Vagina (tissue), 2 donors: ENCODE measurements at regions not wholly inside any gene's neighbourhood (a gene's known extent, or its start where the extent isn't known, plus 50 kb on each side); places are given as distances from the start of the nearest gene placed in this dataset.
"Not testable (repeated sequence)": the region's sequence is repeated elsewhere in the genome, so short reads cannot be mapped to it uniquely, and the experiment has no call there.

Experiments used
- DNase-seq, 2 donors: peaks; one replicate each; pipeline ENCODE4 v3.0.0-alpha.2; 2017; ENCODE audit errors: extremely low spot score in 2 of 2
- H3K27ac ChIP-seq: fragments of 200-600 bp; sonication (generic); one replicate; pipeline ENCODE4 v1.5.1; 2019
- H3K27me3 ChIP-seq: fragments of 200-600 bp; sonication (generic); one replicate; pipeline ENCODE4 v1.5.1; 2019
- H3K36me3 ChIP-seq, 2 donors: fragments of 200-600 bp; sonication (generic); one replicate each; pipeline ENCODE4 v1.5.1; 2017 to 2019
- H3K4me1 ChIP-seq: fragments of 200-600 bp; sonication (generic); one replicate; pipeline ENCODE4 v1.5.1; 2019
- H3K4me3 ChIP-seq, 2 donors: fragments of 200-600 bp; sonication (generic); 1 replicate in 1 of 2; 2 replicates in 1 of 2; pipeline ENCODE4 v1.5.1; 2016 to 2019
- H3K9me3 ChIP-seq: fragments of 200-600 bp; sonication (generic); one replicate; pipeline ENCODE4 v1.5.1; 2019
- POLR2A ChIP-seq, 2 donors: fragments of 450-650 bp; IDR thresholded peaks; one replicate each; pipeline ENCODE4 v1.6.1; 2017; ENCODE audit warnings: antibody characterized with exemption in 2 of 2, mild to moderate bottlenecking in 2 of 2, moderate library complexity in 2 of 2
- POLR2AphosphoS5 ChIP-seq, 2 donors: sonication (generic); formaldehyde crosslinking; IDR thresholded peaks; one replicate each; pipeline ENCODE4 v1.9.0; 2017; ENCODE audit warnings: antibody characterized with exemption in 2 of 2, mild to moderate bottlenecking in 2 of 2, low read depth in 1 of 2; ENCODE audit not compliant: insufficient read depth in 1 of 2
- intact Hi-C: fragments of 100-400 bp; cut with DNase I; formaldehyde crosslinking; loops from one replicate; pipeline ENCODE4 v1.15.1; 2023
- TF ChIP-seq, protein P1 (sequence below), 3 experiments: fragments of 450-650 bp in 2 of 3; fragments of 200-600 bp in 1 of 3; sonication (generic) in 1 of 3; IDR thresholded peaks; one replicate each; pipeline ENCODE4 v1.5.1; 2017 to 2019; ENCODE audit warnings: antibody characterized with exemption in 3 of 3, mild to moderate bottlenecking in 2 of 3, moderate library complexity in 2 of 3

DNA sequence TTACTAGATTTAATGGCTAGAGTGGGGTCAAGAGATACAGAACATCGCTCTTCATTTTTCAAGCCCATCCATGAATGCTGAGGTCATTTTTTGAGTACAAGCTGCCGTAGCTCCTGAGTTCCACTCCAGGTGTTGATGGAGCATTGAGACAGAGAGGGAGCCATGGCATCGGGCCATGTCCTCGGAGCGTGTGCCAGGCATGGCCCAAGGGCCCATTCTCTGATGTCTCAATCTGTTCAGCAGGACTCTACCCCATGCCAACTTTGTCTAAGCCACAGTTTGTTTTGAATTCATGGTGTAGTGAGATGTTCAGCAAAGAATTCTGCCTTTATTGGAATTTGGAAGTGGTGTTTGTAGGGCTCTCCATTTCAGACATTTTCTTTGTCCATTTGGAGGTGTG is 110.5 kb upstream of the ADAMTS9 start:
- Histone ChIP-seq H3K27me3 (no peaks in the 10 kb centered on the region), H3K4me3 (no peak overlapping the region), H3K9me3 (no peaks in the 10 kb centered on the region), H3K27ac (no peak overlapping the region), H3K36me3 (no peaks in the 10 kb centered on the region), H3K4me1 (no peaks in the 10 kb centered on the region)
- no peak for DNase-seq
- intact Hi-C loops: no loop called here
- no peak for TF ChIP-seq POLR2A (IDR thresholded peaks at IDR 0.05)
- TF ChIP-seq, protein P1, sequence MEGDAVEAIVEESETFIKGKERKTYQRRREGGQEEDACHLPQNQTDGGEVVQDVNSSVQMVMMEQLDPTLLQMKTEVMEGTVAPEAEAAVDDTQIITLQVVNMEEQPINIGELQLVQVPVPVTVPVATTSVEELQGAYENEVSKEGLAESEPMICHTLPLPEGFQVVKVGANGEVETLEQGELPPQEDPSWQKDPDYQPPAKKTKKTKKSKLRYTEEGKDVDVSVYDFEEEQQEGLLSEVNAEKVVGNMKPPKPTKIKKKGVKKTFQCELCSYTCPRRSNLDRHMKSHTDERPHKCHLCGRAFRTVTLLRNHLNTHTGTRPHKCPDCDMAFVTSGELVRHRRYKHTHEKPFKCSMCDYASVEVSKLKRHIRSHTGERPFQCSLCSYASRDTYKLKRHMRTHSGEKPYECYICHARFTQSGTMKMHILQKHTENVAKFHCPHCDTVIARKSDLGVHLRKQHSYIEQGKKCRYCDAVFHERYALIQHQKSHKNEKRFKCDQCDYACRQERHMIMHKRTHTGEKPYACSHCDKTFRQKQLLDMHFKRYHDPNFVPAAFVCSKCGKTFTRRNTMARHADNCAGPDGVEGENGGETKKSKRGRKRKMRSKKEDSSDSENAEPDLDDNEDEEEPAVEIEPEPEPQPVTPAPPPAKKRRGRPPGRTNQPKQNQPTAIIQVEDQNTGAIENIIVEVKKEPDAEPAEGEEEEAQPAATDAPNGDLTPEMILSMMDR (IDR thresholded peaks at IDR 0.05): no peak
- no peak for TF ChIP-seq POLR2AphosphoS5 (IDR thresholded peaks at IDR 0.05; ENCODE audit: insufficient read depth in 1 of 2, low read depth in 1 of 2)

DNA sequence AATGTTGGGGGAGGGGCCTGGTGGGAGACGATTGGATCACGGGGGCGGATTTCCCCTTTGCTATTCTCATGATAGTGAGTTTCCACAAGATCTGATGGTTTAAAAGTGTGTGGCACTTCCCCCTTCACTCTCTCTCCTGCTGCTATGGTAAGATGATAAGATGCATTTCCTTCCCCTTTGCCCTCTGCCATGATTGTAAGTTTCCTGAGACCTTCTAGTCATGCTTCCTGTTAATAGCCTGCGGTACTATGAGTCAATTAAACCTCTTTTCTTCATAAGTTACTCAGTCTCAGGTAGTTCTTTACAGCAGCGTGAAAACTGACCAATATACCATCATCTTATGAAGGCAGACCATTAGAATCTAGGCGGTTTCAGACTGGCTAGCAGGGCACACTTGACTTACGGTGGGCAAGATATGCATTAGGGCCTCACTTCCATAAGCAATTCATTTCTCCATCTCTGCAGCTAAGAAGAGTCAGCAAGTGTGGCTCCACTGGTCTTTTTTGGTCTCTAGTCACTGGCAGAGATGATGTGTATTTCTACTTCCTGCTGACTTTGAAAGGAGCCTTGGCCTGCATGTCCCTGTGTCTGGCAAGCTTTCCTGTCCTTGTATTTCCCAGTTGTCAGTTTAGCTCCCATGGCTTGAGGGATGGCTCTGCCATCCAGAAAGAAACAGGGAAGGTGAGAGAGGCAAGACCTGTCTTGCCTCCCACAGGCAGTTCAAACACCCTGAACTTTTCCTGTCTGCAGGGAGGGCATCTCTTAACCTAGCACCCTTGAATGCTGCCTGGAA is 109.0 kb upstream of the ADAMTS9 start:
- TF ChIP-seq, protein P1 (IDR thresholded peaks at IDR 0.05): no peak
- TF ChIP-seq POLR2A (IDR thresholded peaks at IDR 0.05) (no peak), POLR2AphosphoS5 (IDR thresholded peaks at IDR 0.05; ENCODE audit: insufficient read depth in 1 of 2, low read depth in 1 of 2) (no peak)
- Histone ChIP-seq H3K9me3 (no peaks in the 10 kb centered on the region), H3K4me1 (no peaks in the 10 kb centered on the region), H3K36me3 (no peaks in the 10 kb centered on the region), H3K4me3 (no peak overlapping the region), H3K27me3 (no peaks in the 10 kb centered on the region), H3K27ac (no peak overlapping the region)
- intact Hi-C loops: no loop called here
- no peak for DNase-seq

GRCh38 chr3:64792445-64792844 is 104.6 kb upstream of the ADAMTS9 start:
- no peaks in the 10 kb centered on the region for H3K36me3 ChIP-seq
- H3K27ac ChIP-seq: no peak overlapping the region
- TF ChIP-seq POLR2AphosphoS5 (IDR thresholded peaks at IDR 0.05; ENCODE audit: insufficient read depth in 1 of 2, low read depth in 1 of 2) (no peak), POLR2A (IDR thresholded peaks at IDR 0.05) (no peak)
- TF ChIP-seq, protein P1 (IDR thresholded peaks at IDR 0.05): no peak
- H3K27me3 ChIP-seq: no peaks in the 10 kb centered on the region
- intact Hi-C loops: no loop called here
- no peak for DNase-seq
- H3K9me3 ChIP-seq: no peaks in the 10 kb centered on the region
- no peak overlapping the region for H3K4me3 ChIP-seq
- no peaks in the 10 kb centered on the region for H3K4me1 ChIP-seq

DNA sequence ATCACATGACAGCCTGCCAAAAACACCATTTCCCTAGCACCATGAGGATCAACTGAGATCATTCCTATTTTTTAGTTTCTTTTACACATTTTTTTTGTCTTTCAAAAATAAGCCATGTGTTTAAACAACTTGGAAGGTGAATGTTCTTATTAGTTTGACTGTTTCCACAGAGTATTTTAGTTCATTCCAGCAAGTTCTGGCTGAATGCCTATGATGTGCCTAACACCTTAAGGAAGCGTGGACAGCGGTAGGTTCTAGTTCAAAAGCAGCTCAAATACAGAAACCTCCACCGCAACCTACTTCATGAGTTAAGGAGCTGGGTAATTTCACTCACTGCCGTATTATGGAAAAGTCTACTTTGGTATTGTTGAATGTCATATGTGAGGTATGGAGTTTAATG is 101.3 kb upstream of the ADAMTS9 start:
- no peak for DNase-seq
- H3K4me3 ChIP-seq: no peak overlapping the region
- H3K9me3 ChIP-seq: no peaks in the 10 kb centered on the region
- H3K27me3 ChIP-seq: no peaks in the 10 kb centered on the region
- no peaks in the 10 kb centered on the region for H3K36me3 ChIP-seq
- TF ChIP-seq POLR2AphosphoS5 (IDR thresholded peaks at IDR 0.05; ENCODE audit: insufficient read depth in 1 of 2, low read depth in 1 of 2) (no peak), POLR2A (IDR thresholded peaks at IDR 0.05) (no peak)
- TF ChIP-seq, protein P1 (IDR thresholded peaks at IDR 0.05): no peak
- H3K4me1 ChIP-seq: no peaks in the 10 kb centered on the region
- intact Hi-C loops: no loop called here
- no peak overlapping the region for H3K27ac ChIP-seq

DNA sequence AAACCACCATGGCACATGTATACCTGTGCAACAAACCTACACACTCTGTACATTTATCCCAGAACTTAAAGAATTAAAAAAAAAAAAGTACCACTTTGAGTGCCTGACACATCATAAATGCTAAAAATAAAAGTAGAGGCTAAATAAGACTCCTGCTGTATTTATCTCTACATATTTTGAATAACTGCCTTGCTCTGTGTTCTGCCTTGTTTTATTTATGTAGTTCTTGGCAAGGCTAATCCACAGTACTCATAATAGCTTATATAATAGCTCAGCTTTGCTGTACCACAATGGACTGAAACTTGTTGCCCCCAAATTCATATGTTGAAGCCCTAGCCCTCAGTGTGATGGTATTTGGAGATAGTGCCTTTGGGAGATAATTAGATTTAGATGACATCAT is 95.4 kb upstream of the ADAMTS9 start:
- Histone ChIP-seq H3K9me3 (no peaks in the 10 kb centered on the region), H3K4me3 (no peak overlapping the region), H3K27ac (no peak overlapping the region), H3K36me3 (no peaks in the 10 kb centered on the region), H3K4me1 (no peaks in the 10 kb centered on the region), H3K27me3 (no peaks in the 10 kb centered on the region)
- intact Hi-C loops: no loop called here
- DNase-seq: no peak
- TF ChIP-seq POLR2A (IDR thresholded peaks at IDR 0.05) (no peak), POLR2AphosphoS5 (IDR thresholded peaks at IDR 0.05; ENCODE audit: insufficient read depth in 1 of 2, low read depth in 1 of 2) (no peak)
- TF ChIP-seq, protein P1 (IDR thresholded peaks at IDR 0.05): no peak

DNA sequence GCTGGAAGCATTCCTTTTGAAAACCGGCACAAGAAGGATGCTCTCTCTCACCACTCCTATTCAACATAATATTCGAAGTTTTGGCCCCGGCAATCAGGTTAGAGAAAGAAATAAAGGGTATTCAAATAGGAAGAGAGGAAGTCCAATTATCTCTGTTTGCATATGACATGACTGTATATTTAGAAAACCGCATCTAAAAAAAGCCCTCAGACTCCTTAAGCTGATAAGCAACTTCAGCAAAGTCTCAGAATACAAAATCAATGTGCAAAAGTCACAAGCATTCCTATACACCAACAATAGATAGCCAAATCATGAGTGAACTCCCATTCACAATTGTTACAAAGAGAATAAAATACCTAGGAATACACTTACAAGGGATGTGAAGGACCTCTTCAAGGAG is 93.1 kb upstream of the ADAMTS9 start:
- DNase-seq, H3K4me3 ChIP-seq, H3K36me3 ChIP-seq, H3K9me3 ChIP-seq, H3K4me1 ChIP-seq, intact Hi-C loops, H3K27me3 ChIP-seq, H3K27ac ChIP-seq: not testable (repeated sequence)
